Neural cell (in vitro differentiated cells): ENCODE measurements at regions not wholly inside any gene's neighbourhood (a gene's known extent, or its start where the extent isn't known, plus 50 kb on each side); places are given as distances from the start of the nearest gene placed in this dataset.

ENCODE experiments used
- H2AFZ ChIP-seq: fragments of 200-600, 300-800 bp; sonication (generic), shearing (Covaris generic); 2 replicates; pipeline ENCODE4 v1.6.0; 2014; ENCODE audit warnings: low read depth, mild to moderate bottlenecking, antibody characterized with exemption, low read length, moderate library complexity
- H3F3A ChIP-seq: fragments of 200-600 bp; shearing (Covaris generic); 2 replicates; pipeline ENCODE4 v1.6.1; 2016; ENCODE audit warnings: mild to moderate bottlenecking, moderate library complexity, mixed read lengths, antibody characterized with exemption, low read length; ENCODE audit not compliant: insufficient read depth, poor library complexity, severe bottlenecking
- H3K27ac ChIP-seq: fragments of 200-600, 300-800 bp; sonication (generic), shearing (Covaris generic); 2 replicates; pipeline ENCODE4 v1.5.1; 2014; ENCODE audit warnings: mild to moderate bottlenecking, low read length, moderate library complexity
- H3K27me3 ChIP-seq: fragments of 300-800, 200-600 bp; sonication (generic), shearing (Covaris generic); 2 replicates; pipeline ENCODE4 v1.6.0; 2014; ENCODE audit warnings: mild to moderate bottlenecking, low read depth, low read length, moderate library complexity; ENCODE audit not compliant: insufficient read depth
- H3K36me3 ChIP-seq: fragments of 300-800, 200-600 bp; sonication (generic), shearing (Covaris generic); 2 replicates; pipeline ENCODE4 v1.5.1; 2014; ENCODE audit warnings: mild to moderate bottlenecking, antibody characterized with exemption, low read length, moderate library complexity; ENCODE audit not compliant: insufficient read depth
- H3K4me2 ChIP-seq: fragments of 300-800, 200-600 bp; sonication (generic), shearing (Covaris generic); 2 replicates; pipeline ENCODE4 v1.6.0; 2014; ENCODE audit warnings: mild to moderate bottlenecking, low read length
- H3K4me3 ChIP-seq: fragments of 300-800, 200-600 bp; sonication (generic), shearing (Covaris generic); 2 replicates; pipeline ENCODE4 v1.5.1; 2014; ENCODE audit warnings: mild to moderate bottlenecking, low read length, moderate library complexity
- H3K79me2 ChIP-seq: fragments of 200-600 bp; shearing (Covaris generic); replicated peaks from 2 replicates; pipeline ENCODE4 v1.6.0; 2014; ENCODE audit warnings: mild to moderate bottlenecking, low read length, moderate library complexity; ENCODE audit not compliant: insufficient read depth
- H3K9ac ChIP-seq: fragments of 300-800, 200-600 bp; sonication (generic), shearing (Covaris generic); 2 replicates; pipeline ENCODE4 v1.6.1; 2016; ENCODE audit warnings: mild to moderate bottlenecking, low read length, mixed read lengths
- H3K9me2 ChIP-seq: fragments of 200-600 bp; shearing (Covaris generic); 2 replicates; pipeline ENCODE4 v1.6.1; 2016; ENCODE audit warnings: mild to moderate bottlenecking, low read length, mixed read lengths; ENCODE audit not compliant: insufficient read depth
- H3K9me3 ChIP-seq: fragments of 200-600, 300-800 bp; sonication (generic), shearing (Covaris generic); 2 replicates; pipeline ENCODE4 v1.6.1; 2016; ENCODE audit warnings: mild to moderate bottlenecking, mixed run types, low read length, moderate library complexity, mixed read lengths
- H4K20me1 ChIP-seq: fragments of 200-600 bp; shearing (Covaris generic); 2 replicates; pipeline ENCODE4 v1.6.1; 2016; ENCODE audit warnings: mild to moderate bottlenecking, mixed run types; ENCODE audit not compliant: insufficient read depth
- CTCF ChIP-seq: fragments of 450-650 bp; IDR thresholded peaks from 2 replicates; pipeline ENCODE4 v1.5.1; 2014; ENCODE audit warnings: antibody characterized with exemption, mild to moderate bottlenecking, moderate library complexity; ENCODE audit not compliant: poor library complexity, severe bottlenecking
- EP300 ChIP-seq: fragments of 450-650 bp; conservative IDR thresholded peaks from 2 replicates; pipeline ENCODE4 v1.6.1; 2014; ENCODE audit warnings: antibody characterized with exemption, mild to moderate bottlenecking, moderate library complexity; ENCODE audit not compliant: poor library complexity, severe bottlenecking
- EZH2 ChIP-seq: fragments of 200-600, 300-800 bp; shearing (Covaris generic), sonication (generic); IDR thresholded peaks from 2 replicates; pipeline ENCODE4 v1.6.1; 2014; ENCODE audit warnings: antibody characterized with exemption, low read length, borderline replicate concordance, mild to moderate bottlenecking; ENCODE audit not compliant: insufficient read depth, poor library complexity, severe bottlenecking
- MXI1 ChIP-seq: fragments of 450-650 bp; conservative IDR thresholded peaks from 2 replicates; pipeline ENCODE4 v1.6.1; 2014; ENCODE audit warnings: antibody characterized with exemption, mild to moderate bottlenecking; ENCODE audit not compliant: poor library complexity, severe bottlenecking
- POLR2AphosphoS5 ChIP-seq: IDR thresholded peaks from 2 replicates; pipeline ENCODE4 v1.6.1; 2012
- RAD21 ChIP-seq: fragments of 450-650 bp; conservative IDR thresholded peaks from 2 replicates; pipeline ENCODE4 v1.6.1; 2014; ENCODE audit warnings: antibody characterized with exemption, mild to moderate bottlenecking, moderate library complexity
- SMC3 ChIP-seq: fragments of 450-650 bp; conservative IDR thresholded peaks from 2 replicates; pipeline ENCODE4 v1.6.1; 2014; ENCODE audit warnings: antibody characterized with exemption, mild to moderate bottlenecking, moderate library complexity; ENCODE audit not compliant: poor library complexity
- TAF1 ChIP-seq: IDR thresholded peaks from 2 replicates; pipeline ENCODE4 v1.6.1; 2012; ENCODE audit warnings: low read depth
- TF ChIP-seq, protein P1 (sequence below): IDR thresholded peaks from 2 replicates; pipeline ENCODE4 v1.6.1; 2012; ENCODE audit warnings: borderline replicate concordance

- Histone ChIP-seq H3K4me3 (no peak overlapping the region), H2AFZ (no peak overlapping the region), H3K9me2 (no peaks in the 10 kb centered on the region), H3K27ac (no peak overlapping the region), H4K20me1 (no peaks in the 10 kb centered on the region), H3F3A (no peaks in the 10 kb centered on the region), H3K9me3 (no peaks in the 10 kb centered on the region), H3K27me3 (no peaks in the 10 kb centered on the region), H3K4me2 (no peak overlapping the region), H3K36me3 (no peaks in the 10 kb centered on the region), H3K9ac (no peak overlapping the region), H3K79me2 (no peaks in the 10 kb centered on the region)
- TF ChIP-seq POLR2AphosphoS5 (no peak), EP300 (no peak), MXI1 (no peak), CTCF (no peak), TAF1 (no peak), RAD21 (no peak), EZH2 (no peak), SMC3 (no peak)
- TF ChIP-seq, protein P1, sequence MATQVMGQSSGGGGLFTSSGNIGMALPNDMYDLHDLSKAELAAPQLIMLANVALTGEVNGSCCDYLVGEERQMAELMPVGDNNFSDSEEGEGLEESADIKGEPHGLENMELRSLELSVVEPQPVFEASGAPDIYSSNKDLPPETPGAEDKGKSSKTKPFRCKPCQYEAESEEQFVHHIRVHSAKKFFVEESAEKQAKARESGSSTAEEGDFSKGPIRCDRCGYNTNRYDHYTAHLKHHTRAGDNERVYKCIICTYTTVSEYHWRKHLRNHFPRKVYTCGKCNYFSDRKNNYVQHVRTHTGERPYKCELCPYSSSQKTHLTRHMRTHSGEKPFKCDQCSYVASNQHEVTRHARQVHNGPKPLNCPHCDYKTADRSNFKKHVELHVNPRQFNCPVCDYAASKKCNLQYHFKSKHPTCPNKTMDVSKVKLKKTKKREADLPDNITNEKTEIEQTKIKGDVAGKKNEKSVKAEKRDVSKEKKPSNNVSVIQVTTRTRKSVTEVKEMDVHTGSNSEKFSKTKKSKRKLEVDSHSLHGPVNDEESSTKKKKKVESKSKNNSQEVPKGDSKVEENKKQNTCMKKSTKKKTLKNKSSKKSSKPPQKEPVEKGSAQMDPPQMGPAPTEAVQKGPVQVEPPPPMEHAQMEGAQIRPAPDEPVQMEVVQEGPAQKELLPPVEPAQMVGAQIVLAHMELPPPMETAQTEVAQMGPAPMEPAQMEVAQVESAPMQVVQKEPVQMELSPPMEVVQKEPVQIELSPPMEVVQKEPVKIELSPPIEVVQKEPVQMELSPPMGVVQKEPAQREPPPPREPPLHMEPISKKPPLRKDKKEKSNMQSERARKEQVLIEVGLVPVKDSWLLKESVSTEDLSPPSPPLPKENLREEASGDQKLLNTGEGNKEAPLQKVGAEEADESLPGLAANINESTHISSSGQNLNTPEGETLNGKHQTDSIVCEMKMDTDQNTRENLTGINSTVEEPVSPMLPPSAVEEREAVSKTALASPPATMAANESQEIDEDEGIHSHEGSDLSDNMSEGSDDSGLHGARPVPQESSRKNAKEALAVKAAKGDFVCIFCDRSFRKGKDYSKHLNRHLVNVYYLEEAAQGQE = no peak
Observed at GRCh38 chr6:67854098-67854497, 781.0 kb upstream of the ADGRB3 start.

- no peaks in the 10 kb centered on the region for H3K27me3 ChIP-seq
- TF ChIP-seq POLR2AphosphoS5 (no peak), RAD21 (no peak), SMC3 (no peak), EP300 (no peak), CTCF (no peak), MXI1 (no peak), TAF1 (no peak), EZH2 (no peak)
- TF ChIP-seq, protein P1 = no peak
- H3K9me2 ChIP-seq = peaks cover 5% of the 10 kb centered on the region
- no peak overlapping the region for H3K9ac ChIP-seq
- H3K4me3 ChIP-seq = no peak overlapping the region
- no peaks in the 10 kb centered on the region for H3K36me3 ChIP-seq
- no peaks in the 10 kb centered on the region for H3K9me3 ChIP-seq
- H2AFZ ChIP-seq = no peak overlapping the region
- H4K20me1 ChIP-seq = no peaks in the 10 kb centered on the region
- no peaks in the 10 kb centered on the region for H3F3A ChIP-seq
- H3K79me2 ChIP-seq = no peaks in the 10 kb centered on the region
- no peak overlapping the region for H3K27ac ChIP-seq
- no peak overlapping the region for H3K4me2 ChIP-seq
Observed at GRCh38 chr6:67839818-67840217, 795.3 kb upstream of the ADGRB3 start.
